HG02885 (cell line): ENCODE measurements at regions not wholly inside any gene's neighbourhood (a gene's known extent, or its start where the extent isn't known, plus 50 kb on each side); places are given as distances from the start of the nearest gene placed in this dataset.

Source experiments
- ATAC-seq: cut with Tn5 transposase; IDR thresholded peaks from one replicate; pipeline ENCODE4 v1.9.1; 2021; ENCODE audit warnings: mild to moderate bottlenecking; ENCODE audit not compliant: unreplicated experiment, poor library complexity

- ATAC-seq = no peak
Measured at GRCh38 chr5:116685069-116685468, 110.4 kb upstream of the SEMA6A start.

DNA sequence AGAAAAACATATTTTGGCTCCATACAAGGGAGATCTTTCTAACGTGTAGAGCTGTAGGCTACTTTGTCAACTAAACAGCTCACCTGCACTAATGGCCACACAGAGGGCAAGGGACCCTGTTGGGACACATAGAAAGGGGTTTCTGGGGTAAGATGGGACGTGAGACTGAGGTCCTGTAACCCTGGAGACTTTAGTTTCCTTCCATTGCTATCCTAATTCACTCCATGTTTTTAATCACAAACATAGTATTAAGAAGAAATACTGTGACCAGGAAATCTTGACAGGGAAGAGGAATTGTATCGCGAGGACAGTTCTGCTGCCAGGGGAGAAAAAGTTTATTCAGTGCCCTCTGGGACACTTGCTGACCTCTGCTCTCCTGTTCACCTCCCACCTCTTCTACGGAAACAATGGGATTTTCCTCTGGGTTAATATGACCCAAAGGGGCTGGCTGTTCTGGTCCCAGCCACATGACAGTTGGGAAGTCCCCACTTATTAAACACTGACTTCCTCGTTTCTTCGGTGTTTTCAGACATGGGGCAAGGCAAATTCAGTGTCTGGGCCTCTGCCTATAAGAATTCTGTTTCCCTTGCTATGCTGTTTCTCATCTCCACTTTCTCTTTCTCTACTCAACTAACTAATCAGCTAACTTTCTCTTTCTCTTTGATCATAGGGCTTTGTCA is 106.9 kb upstream of the SEMA6A start:
- ATAC-seq = peak; percentile 94

DNA sequence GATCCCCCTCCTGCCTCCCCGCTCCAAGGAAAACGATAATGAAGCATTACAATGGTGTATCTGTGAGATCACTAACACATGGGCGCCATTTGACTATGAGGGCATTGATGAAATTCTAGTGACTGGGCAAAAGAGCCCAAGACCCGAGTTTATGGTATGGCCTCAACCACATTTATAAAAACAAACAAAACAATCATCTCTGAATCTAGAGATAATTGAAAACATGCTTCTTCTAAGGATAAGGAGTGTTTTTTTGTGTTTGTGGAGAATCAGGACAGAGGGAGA is 100.9 kb upstream of the SEMA6A start:
- no peak for ATAC-seq

- ATAC-seq = no peak
Measured at GRCh38 chr5:116674881-116675625, 100.4 kb upstream of the SEMA6A start.

DNA sequence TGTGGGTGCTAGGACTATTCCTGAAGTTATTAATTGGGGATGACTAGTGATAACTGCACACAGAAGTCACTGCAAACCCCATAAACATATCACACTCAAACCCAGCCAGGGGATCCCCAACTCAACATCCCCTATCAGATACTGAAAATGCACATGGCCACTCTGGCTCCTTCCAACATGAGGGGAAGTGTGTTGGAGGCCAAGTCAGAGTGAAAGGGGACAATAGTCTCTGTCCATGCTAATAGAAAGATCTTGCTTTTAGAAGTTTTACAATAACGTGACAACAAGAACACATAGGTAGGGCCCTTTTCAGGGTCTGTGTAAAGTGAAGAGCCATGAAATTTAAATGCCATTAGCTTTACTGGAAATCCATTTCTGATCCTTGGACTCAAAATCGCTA is 98.8 kb upstream of the SEMA6A start:
- peak; percentile 28 for ATAC-seq

- no peak for ATAC-seq
Measured at GRCh38 chr5:116672203-116672602, 97.6 kb upstream of the SEMA6A start.

DNA sequence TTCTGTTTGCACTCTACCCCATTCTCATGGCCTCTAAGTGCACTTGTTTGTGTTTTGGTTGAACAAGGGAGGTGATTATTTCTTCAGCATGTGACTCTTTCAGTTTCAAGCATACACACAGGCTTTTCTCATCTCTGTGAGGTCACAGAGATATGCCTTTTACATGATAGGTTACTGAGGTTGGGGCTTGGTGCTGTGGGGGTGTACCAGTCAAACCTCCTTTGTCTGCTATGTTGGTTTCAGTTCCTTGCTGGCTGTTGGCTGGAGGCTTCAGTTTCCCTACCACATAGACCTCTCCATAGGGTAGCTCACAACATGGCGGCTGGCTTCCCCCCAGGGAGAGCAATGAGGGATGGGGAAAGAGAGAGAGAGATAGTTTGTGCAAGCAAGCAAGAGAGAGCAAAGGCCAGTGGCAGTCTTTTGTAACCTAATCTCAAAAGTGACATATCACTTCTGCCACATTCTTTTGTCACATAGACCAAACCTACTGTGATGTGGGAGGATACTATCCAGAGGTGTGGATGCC is 96.7 kb upstream of the SEMA6A start:
- ATAC-seq = peak; percentile 96

DNA sequence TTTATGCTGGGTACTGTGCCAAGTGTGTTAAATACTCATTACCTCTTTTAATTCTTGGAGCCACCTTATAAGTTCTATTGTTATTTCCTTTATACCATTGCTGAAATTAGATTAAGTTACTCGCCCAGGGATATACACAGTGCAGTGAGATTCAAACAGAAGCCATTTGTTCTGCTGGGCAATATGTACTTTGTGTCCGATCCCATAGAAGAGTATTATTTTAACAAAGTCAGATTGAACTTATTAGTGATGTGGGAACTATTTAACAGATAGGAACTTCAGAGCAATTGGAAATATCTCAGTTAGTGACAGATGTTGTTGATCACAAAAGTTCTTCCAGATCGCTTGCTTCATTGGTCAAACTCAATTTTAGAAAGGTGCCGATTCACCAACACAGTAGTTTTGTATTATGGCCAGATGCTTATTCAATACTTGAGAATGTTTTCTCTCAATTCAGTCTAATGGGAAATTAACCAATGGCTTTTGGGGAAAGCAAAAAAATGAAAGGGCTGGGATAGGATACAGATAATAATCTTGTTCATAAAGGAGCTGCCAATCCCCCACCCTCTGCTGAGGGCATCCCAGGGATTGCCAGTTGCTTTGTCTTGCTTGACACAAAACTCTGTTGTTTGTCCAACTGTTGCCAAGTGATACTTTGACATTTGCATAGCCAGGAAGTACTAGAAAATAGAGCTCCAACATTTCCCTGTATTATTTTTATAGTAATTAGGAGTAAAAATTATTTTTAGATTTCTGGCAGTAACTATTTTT is 94.8 kb upstream of the SEMA6A start:
- no peak for ATAC-seq

DNA sequence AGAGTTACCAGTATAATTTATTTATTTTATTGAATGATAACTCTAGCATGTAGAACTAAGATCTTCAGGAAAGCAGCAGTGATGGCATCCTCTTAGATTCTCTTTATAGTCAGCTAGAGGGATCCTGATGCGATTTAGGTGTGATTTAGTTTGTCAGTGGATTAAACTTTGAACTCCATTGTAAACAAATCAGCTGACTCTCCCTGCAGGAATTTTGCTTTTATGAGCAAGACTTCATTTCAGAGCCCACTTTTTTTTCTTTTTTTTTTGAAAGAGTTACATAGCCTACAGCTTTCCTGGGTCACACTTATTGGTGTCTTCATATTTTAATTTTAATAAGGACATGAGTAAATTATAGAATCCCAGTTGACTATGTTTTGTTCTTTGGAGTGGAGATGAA is 93.8 kb upstream of the SEMA6A start:
- no peak for ATAC-seq

GRCh38 chr5:116666901-116667300 is 92.3 kb upstream of the SEMA6A start:
- ATAC-seq = no peak

DNA sequence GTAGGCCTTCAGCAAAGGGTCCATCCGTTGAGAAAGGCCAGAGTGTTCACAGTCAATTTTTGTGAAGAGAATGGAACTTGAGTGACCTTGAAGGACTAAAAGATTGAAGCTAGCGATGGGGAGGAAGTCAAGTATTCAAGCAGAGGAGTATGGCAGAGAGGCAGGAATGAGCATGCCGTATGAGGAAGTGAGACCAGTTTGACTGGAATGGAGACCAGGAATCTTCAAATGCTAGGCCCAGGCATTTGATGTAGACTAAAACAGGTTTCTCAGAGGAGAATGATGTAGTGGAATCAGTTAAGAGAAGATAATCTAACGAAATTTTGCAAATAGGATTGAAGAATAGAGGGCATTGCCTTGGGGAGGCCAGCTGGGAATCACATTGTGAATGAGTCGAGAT is 90.4 kb upstream of the SEMA6A start:
- no peak for ATAC-seq

GRCh38 chr5:116663081-116663480 is 88.5 kb upstream of the SEMA6A start:
- no peak for ATAC-seq

DNA sequence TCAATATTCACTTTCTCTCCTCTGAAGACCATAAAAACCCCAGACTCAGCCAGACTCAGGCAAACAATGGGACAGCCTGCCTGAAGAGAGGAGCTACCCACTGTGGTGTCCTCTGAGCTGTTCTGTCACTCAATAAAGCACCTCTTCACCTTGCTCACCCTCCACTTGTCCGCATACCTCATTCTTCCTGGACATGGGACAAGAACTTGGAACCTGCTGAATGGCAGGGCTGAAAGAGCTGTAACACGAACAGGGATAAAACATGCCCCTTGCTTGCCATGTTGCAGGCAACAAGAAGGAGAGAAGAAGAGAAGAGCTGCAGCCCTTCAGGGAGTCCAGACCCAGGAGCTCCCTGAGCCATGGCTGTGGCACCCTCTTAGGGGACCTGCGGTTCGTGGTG is 86.8 kb upstream of the SEMA6A start:
- no peak for ATAC-seq

DNA sequence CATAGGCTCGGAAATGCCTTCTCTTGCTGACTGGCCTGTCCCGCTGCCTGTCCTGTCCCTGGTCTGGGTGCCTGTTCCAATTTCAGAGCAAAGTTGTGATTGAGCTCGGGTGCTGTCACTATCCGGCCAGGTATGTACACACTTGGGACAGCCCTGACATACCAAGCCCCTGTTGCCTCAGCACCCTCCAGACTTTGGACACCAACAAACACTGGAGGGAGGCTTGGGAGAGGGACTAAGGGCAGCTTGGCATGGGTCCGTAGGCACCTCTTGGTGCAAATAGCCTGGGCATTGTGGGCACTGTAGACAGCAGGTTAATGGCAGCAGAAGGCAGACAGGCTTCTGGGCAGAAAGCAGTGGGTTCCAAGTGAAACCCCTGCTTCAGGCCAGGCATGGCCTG is 86.3 kb upstream of the SEMA6A start:
- ATAC-seq = no peak

DNA sequence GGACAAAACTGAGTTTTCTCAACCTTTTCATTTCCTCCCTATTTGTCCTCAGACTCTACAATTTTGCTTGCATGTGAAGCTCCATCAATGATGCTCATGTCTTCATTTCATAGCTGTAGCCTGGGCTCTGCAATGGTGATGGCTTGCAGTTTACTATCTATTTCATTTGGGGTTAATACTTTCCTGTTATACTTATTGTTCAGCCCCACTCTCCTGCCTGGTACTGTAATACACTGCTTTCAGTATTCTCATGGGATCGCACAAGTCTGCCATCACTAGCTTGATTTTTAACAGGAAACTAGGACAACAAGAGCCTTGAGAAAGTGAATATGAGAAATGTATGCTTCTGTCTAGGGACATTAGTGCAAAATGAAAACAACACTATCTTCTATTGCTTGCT is 84.2 kb upstream of the SEMA6A start:
- no peak for ATAC-seq

GRCh38 chr5:116658141-116658540 is 83.5 kb upstream of the SEMA6A start:
- ATAC-seq = no peak

DNA sequence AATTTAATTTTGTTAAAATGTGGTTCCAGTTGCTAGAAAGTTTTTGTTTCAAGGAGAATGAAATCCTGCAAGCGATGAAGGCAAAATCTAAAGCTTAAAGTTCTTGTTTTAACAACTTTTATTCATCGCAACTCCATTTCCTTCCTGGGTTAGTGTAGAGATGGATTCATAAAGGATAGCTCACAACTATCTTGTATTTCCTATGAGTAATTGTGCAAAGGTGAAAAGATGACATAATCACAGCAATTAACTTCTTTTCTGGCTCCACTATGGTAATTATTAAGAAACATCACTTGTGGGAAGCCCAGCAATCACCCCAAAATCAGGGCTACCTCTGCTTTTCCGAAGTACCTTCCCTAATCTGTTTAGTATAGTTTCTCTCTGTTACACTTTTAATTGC is 80.8 kb upstream of the SEMA6A start:
- ATAC-seq = no peak

DNA sequence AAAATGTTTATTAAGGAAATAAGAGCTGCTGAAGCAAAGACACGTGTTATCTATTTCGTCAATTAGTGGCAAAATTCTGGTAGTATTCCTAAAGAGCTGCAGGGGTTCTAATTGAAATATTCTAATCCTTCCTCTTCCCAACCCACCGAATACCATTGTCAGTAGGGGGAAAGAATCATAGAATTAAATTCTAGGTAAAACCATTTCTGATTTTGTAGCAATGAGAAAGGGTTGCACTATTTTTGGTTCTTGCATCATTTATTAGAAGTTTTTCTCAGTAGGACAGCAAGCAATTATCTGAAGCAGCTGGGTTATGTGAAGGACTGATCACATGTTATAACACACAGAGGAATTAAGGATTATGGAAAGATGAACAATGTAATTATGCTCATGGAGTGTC is 80.3 kb upstream of the SEMA6A start:
- ATAC-seq = no peak

DNA sequence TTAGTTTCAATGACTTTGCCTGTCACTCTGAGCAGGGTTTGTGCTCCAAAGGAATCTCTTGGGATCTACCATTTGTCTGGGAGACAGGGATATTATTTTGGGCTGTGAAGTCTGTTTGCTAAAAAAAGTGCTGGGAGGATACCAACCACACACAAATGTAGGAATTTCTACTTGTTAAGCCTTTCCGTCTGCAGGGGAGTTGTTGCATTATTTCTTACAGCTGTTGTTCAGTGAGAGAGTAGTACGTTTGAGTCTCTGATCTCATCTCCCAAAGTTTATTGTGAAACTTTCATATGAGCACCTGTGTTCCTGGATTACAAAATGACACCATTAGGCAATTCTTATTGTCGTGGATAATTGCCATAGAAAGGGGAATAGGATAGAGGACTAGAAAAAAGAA is 78.3 kb upstream of the SEMA6A start:
- ATAC-seq = no peak

GRCh38 chr5:116652196-116652729 is 77.6 kb upstream of the SEMA6A start:
- peak; percentile 95 for ATAC-seq

- ATAC-seq = no peak
Measured at GRCh38 chr5:116651653-116652052, 77.0 kb upstream of the SEMA6A start.
